ENCODE measurements at regions not wholly inside any gene's neighbourhood (a gene's known extent, or its start where the extent isn't known, plus 50 kb on each side); places are given as distances from the start of the nearest gene placed in this dataset.

DNA sequence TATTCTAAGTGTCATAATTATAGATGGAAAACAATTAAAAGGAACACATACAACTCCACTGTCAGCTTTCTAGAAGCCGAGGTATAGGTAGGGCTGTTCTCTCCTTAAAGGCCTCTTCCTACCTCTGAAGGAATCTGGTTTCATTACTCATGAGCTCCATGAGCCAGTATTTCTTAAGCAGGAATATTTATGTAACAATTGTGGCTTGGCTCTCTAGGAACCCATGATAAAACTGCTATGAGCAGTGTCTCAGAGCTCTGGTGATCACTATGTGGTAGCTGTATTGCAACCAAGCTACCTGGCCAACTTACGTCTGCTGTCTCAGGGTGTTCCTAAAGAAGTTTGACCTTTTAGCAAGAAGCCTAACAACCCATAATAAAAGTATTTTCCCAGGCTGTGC lies 157.7 kb downstream of the CEP120 start:
- Histone ChIP-seq H3K9ac (ENCODE audit: low read depth, low read length, poor library complexity, severe bottlenecking) (no peak overlapping the region), H3K4me3 (ENCODE audit: low read length, poor library complexity, severe bottlenecking) (no peak overlapping the region), H2AFZ (ENCODE audit: low read length) (no peak overlapping the region), H3K27me3 (ENCODE audit: insufficient read depth, low read length, poor library complexity, severe bottlenecking) (no peaks in the 10 kb centered on the region), H3K4me1 (ENCODE audit: insufficient read depth, low read length, poor library complexity, severe bottlenecking) (no peaks in the 10 kb centered on the region), H3K79me2 (ENCODE audit: insufficient read depth, low read length) (no peaks in the 10 kb centered on the region), H3K4me2 (ENCODE audit: low read depth, low read length, poor library complexity, severe bottlenecking) (no peak overlapping the region), H3K36me3 (ENCODE audit: insufficient read depth, low read length) (no peaks in the 10 kb centered on the region), H3F3A (ENCODE audit: low read depth) (no peaks in the 10 kb centered on the region), H3K9me3 (ENCODE audit: insufficient read depth, low read depth, low read length) (no peaks in the 10 kb centered on the region), H4K20me1 (ENCODE audit: insufficient read depth, low read length, poor library complexity, severe bottlenecking) (no peaks in the 10 kb centered on the region), H3K9me2 (replicated peaks; ENCODE audit: low read depth, low read length) (no peaks in the 10 kb centered on the region)
- TF ChIP-seq, protein P1, sequence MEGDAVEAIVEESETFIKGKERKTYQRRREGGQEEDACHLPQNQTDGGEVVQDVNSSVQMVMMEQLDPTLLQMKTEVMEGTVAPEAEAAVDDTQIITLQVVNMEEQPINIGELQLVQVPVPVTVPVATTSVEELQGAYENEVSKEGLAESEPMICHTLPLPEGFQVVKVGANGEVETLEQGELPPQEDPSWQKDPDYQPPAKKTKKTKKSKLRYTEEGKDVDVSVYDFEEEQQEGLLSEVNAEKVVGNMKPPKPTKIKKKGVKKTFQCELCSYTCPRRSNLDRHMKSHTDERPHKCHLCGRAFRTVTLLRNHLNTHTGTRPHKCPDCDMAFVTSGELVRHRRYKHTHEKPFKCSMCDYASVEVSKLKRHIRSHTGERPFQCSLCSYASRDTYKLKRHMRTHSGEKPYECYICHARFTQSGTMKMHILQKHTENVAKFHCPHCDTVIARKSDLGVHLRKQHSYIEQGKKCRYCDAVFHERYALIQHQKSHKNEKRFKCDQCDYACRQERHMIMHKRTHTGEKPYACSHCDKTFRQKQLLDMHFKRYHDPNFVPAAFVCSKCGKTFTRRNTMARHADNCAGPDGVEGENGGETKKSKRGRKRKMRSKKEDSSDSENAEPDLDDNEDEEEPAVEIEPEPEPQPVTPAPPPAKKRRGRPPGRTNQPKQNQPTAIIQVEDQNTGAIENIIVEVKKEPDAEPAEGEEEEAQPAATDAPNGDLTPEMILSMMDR (conservative IDR thresholded peaks at IDR 0.05; ENCODE audit: low read length) = no peak
- no peak for TF ChIP-seq EZH2phosphoT487 (IDR thresholded peaks at IDR 0.05; ENCODE audit: borderline replicate concordance)

DNA sequence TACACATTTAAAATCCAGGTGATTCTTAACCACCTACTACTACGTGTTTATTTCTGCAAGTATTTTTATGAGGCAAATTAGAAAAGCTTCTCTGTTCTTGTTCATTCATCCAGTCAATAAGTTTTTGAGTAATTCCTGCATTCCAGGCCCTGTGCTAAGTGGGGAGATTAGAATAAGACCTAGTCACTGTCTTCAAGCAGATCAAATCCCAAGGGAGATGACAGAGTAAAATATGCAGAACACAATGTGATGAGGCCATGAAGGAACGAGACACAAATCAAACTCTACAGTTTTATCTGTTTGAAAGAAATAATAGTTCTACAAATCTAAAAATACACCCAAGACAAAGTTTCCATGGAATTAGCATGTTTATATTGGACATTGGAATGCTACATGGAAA lies 158.8 kb downstream of the CEP120 start:
- no peak overlapping the region for H3K9ac ChIP-seq (ENCODE audit: low read depth, low read length, poor library complexity, severe bottlenecking)
- no peak overlapping the region for H3K4me3 ChIP-seq (ENCODE audit: low read length, poor library complexity, severe bottlenecking)
- H3F3A ChIP-seq (ENCODE audit: low read depth) = no peaks in the 10 kb centered on the region
- no peaks in the 10 kb centered on the region for H3K4me1 ChIP-seq (ENCODE audit: insufficient read depth, low read length, poor library complexity, severe bottlenecking)
- no peaks in the 10 kb centered on the region for H4K20me1 ChIP-seq (ENCODE audit: insufficient read depth, low read length, poor library complexity, severe bottlenecking)
- H3K79me2 ChIP-seq (ENCODE audit: insufficient read depth, low read length) = no peaks in the 10 kb centered on the region
- no peaks in the 10 kb centered on the region for H3K36me3 ChIP-seq (ENCODE audit: insufficient read depth, low read length)
- H3K9me2 ChIP-seq (replicated peaks; ENCODE audit: low read depth, low read length) = no peaks in the 10 kb centered on the region
- no peaks in the 10 kb centered on the region for H3K9me3 ChIP-seq (ENCODE audit: insufficient read depth, low read depth, low read length)
- H2AFZ ChIP-seq (ENCODE audit: low read length) = no peak overlapping the region
- H3K4me2 ChIP-seq (ENCODE audit: low read depth, low read length, poor library complexity, severe bottlenecking) = no peak overlapping the region
- H3K27me3 ChIP-seq (ENCODE audit: insufficient read depth, low read length, poor library complexity, severe bottlenecking) = no peaks in the 10 kb centered on the region
- no peak for TF ChIP-seq EZH2phosphoT487 (IDR thresholded peaks at IDR 0.05; ENCODE audit: borderline replicate concordance)
- TF ChIP-seq, protein P1 (conservative IDR thresholded peaks at IDR 0.05; ENCODE audit: low read length) = no peak

DNA sequence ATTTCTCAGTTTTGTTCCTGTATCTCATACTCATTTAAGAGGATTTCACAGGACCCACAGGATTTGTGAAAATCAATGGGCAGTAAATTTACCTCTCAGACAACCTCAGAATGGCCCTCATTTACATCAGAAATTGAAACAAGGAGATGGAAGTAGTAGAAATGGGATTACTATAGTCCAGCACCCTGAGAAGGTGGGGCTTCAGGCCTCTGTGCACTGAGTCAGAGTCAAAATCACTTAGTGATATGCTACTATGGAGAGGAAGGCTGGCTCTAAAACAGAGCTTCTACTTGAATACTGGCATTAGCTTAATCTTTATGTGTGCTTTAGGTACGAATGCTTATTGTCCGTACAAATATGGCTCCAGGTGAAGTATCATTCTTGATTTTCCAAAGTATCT lies 159.3 kb downstream of the CEP120 start:
- H2AFZ ChIP-seq (ENCODE audit: low read length) = no peak overlapping the region
- TF ChIP-seq, protein P1 (conservative IDR thresholded peaks at IDR 0.05; ENCODE audit: low read length) = no peak
- no peak for TF ChIP-seq EZH2phosphoT487 (IDR thresholded peaks at IDR 0.05; ENCODE audit: borderline replicate concordance)
- H3F3A ChIP-seq (ENCODE audit: low read depth) = no peaks in the 10 kb centered on the region
- H3K27me3 ChIP-seq (ENCODE audit: insufficient read depth, low read length, poor library complexity, severe bottlenecking) = no peaks in the 10 kb centered on the region
- H3K36me3 ChIP-seq (ENCODE audit: insufficient read depth, low read length) = no peaks in the 10 kb centered on the region
- H3K4me2 ChIP-seq (ENCODE audit: low read depth, low read length, poor library complexity, severe bottlenecking) = no peak overlapping the region
- H3K9me3 ChIP-seq (ENCODE audit: insufficient read depth, low read depth, low read length) = no peaks in the 10 kb centered on the region
- no peaks in the 10 kb centered on the region for H3K9me2 ChIP-seq (replicated peaks; ENCODE audit: low read depth, low read length)
- no peak overlapping the region for H3K4me3 ChIP-seq (ENCODE audit: low read length, poor library complexity, severe bottlenecking)
- H3K4me1 ChIP-seq (ENCODE audit: insufficient read depth, low read length, poor library complexity, severe bottlenecking) = no peaks in the 10 kb centered on the region
- H3K9ac ChIP-seq (ENCODE audit: low read depth, low read length, poor library complexity, severe bottlenecking) = no peak overlapping the region
- no peaks in the 10 kb centered on the region for H3K79me2 ChIP-seq (ENCODE audit: insufficient read depth, low read length)
- no peaks in the 10 kb centered on the region for H4K20me1 ChIP-seq (ENCODE audit: insufficient read depth, low read length, poor library complexity, severe bottlenecking)
